ENCODE measurements at regions not wholly inside any gene's neighbourhood (a gene's known extent, or its start where the extent isn't known, plus 50 kb on each side); places are given as distances from the start of the nearest gene placed in this dataset.

DNA sequence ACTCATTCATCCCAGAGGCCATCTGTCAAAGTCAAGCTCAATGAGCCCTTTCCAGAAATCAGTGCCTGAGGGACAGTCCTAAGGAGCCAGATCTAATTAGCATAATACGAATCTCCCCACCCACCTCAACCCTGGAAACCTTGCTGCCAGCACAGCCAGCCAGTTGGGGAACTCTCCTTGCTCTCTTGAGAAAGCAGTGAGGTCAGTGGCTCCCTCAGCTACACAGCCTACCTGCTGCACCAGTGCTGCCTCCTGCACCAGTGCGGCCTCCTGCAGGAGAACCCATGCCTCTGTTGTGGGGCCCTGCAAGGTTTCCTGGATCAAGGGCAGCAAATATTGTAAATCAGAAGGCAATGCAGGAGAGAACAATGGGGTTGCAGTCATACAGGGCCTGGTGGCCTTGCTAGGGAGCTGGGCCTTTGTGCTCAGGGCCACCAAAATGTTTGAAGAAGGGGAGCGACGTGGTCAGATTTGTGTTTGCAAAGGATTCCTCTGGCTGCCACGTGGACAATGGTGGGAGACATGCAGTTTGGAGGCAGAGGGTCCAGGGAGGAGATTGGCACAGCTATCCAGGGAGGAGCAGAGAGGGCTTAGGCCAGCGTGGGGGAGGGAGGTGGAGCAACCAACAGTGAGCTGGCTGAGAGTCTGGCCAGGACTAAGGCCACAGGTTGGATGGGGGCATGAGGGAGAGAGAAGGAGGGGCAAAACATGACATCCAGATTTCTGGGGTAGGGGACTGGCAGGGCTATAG lies 124.3 kb upstream of the MAMLD1 start:
- TF ChIP-seq CTCF (conservative IDR thresholded peaks at IDR 0.05 in 1 of 2, IDR thresholded peaks at IDR 0.05 in 1 of 2; ENCODE audit: extremely low read depth in 1 of 2, insufficient read depth in 1 of 2, low read depth in 1 of 2, low read length in 2 of 2) = no peak
- no peak for TF ChIP-seq EZH2 (IDR thresholded peaks at IDR 0.05; ENCODE audit: borderline replicate concordance, low read length)
